Stomach (tissue), 4 donors: ENCODE measurements at regions not wholly inside any gene's neighbourhood (a gene's known extent, or its start where the extent isn't known, plus 50 kb on each side); places are given as distances from the start of the nearest gene placed in this dataset.

Experiments used
- CTCF ChIP-seq, 7 experiments: fragments of 450-650 bp in 4 of 7; fragments of 200-600 bp in 3 of 7; sonication (generic) in 3 of 7; IDR thresholded peaks; one replicate each; pipeline ENCODE4 v1.5.1; 2016 to 2019; ENCODE audit warnings: antibody characterized with exemption in 7 of 7, control low read depth in 2 of 7, mild to moderate bottlenecking in 1 of 7
- EP300 ChIP-seq: sonication (generic); formaldehyde crosslinking; IDR thresholded peaks from one replicate; pipeline ENCODE4 v1.6.1; 2017; ENCODE audit warnings: antibody characterized with exemption
- POLR2A ChIP-seq, 4 donors: fragments of 450-650 bp; IDR thresholded peaks; one replicate each; pipeline ENCODE4 v1.6.1; 2016; ENCODE audit warnings: antibody characterized with exemption in 4 of 4, control low read depth in 2 of 4, mild to moderate bottlenecking in 1 of 4, moderate library complexity in 1 of 4
- POLR2AphosphoS5 ChIP-seq, 3 donors: sonication (generic); formaldehyde crosslinking; IDR thresholded peaks; one replicate each; pipeline ENCODE4 v1.6.1; 2016; ENCODE audit warnings: antibody characterized with exemption in 3 of 3

- TF ChIP-seq POLR2A (IDR thresholded peaks at IDR 0.05) (no peak), CTCF (IDR thresholded peaks at IDR 0.05) (no peak), POLR2AphosphoS5 (IDR thresholded peaks at IDR 0.05) (no peak), EP300 (no peak)
Measured at GRCh38 chr12:13273850-13274249, 77.3 kb downstream of the EMP1 start.
